ENCODE measurements at regions not wholly inside any gene's neighbourhood (a gene's known extent, or its start where the extent isn't known, plus 50 kb on each side); places are given as distances from the start of the nearest gene placed in this dataset.

- TF ChIP-seq EZH2 (IDR thresholded peaks at IDR 0.05; ENCODE audit: borderline replicate concordance, insufficient read depth, low read depth, low read length, poor library complexity, severe bottlenecking) (no peak), CTCF (IDR thresholded peaks at IDR 0.05) (no peak)
These were observed 99.6 kb upstream of the TNP1 start for GRCh38 chr2:216959433-216959832.
